ENCODE measurements at regions not wholly inside any gene's neighbourhood (a gene's known extent, or its start where the extent isn't known, plus 50 kb on each side); places are given as distances from the start of the nearest gene placed in this dataset.

DNA sequence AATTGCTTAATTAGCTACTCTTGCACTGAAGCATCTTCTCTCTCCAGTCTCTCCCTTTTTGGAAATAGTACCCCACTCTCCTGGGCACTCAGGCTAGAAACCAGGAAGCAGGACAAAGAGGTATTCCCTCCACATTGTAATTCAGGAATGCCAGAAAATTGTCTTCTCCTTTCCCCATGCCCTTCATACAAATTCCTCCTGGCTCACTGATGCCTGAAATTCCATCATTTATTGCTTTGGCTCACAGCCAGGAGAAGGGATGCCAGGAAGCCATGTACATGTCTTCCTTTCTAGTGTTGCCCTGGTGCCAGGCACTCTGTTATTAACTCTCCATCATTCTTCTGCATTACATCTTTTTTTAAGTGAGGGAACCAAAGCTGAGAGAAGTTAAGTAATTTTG is 716.5 kb upstream of the C9orf72 start:
- Histone ChIP-seq H3F3A (ENCODE audit: insufficient read depth, low read length) (no peaks in the 10 kb centered on the region), H3K79me2 (ENCODE audit: insufficient read depth, low read length) (no peaks in the 10 kb centered on the region), H4K20me1 (ENCODE audit: insufficient read depth, low read length) (no peaks in the 10 kb centered on the region), H3K36me3 (ENCODE audit: insufficient read depth, low read length) (no peaks in the 10 kb centered on the region), H3K9ac (ENCODE audit: low read length) (no peak overlapping the region), H3K27ac (ENCODE audit: low read depth, low read length, poor library complexity, severe bottlenecking) (no peak overlapping the region), H3K4me1 (ENCODE audit: insufficient read depth, low read length, severe bottlenecking) (no peaks in the 10 kb centered on the region), H2AFZ (ENCODE audit: low read length) (no peak overlapping the region), H3K27me3 (ENCODE audit: insufficient read depth, low read length) (no peaks in the 10 kb centered on the region), H3K9me3 (ENCODE audit: low read length) (no peaks in the 10 kb centered on the region), H3K4me3 (ENCODE audit: low read depth, low read length, poor library complexity, severe bottlenecking) (no peak overlapping the region), H3K4me2 (ENCODE audit: low read length) (no peak overlapping the region), H3K9me2 (ENCODE audit: low read depth, low read length) (no peaks in the 10 kb centered on the region)
- TF ChIP-seq EZH2 (IDR thresholded peaks at IDR 0.05; ENCODE audit: borderline replicate concordance, low read length) = no peak
- TF ChIP-seq, protein P1, sequence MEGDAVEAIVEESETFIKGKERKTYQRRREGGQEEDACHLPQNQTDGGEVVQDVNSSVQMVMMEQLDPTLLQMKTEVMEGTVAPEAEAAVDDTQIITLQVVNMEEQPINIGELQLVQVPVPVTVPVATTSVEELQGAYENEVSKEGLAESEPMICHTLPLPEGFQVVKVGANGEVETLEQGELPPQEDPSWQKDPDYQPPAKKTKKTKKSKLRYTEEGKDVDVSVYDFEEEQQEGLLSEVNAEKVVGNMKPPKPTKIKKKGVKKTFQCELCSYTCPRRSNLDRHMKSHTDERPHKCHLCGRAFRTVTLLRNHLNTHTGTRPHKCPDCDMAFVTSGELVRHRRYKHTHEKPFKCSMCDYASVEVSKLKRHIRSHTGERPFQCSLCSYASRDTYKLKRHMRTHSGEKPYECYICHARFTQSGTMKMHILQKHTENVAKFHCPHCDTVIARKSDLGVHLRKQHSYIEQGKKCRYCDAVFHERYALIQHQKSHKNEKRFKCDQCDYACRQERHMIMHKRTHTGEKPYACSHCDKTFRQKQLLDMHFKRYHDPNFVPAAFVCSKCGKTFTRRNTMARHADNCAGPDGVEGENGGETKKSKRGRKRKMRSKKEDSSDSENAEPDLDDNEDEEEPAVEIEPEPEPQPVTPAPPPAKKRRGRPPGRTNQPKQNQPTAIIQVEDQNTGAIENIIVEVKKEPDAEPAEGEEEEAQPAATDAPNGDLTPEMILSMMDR (IDR thresholded peaks at IDR 0.05; ENCODE audit: low read length) = no peak

DNA sequence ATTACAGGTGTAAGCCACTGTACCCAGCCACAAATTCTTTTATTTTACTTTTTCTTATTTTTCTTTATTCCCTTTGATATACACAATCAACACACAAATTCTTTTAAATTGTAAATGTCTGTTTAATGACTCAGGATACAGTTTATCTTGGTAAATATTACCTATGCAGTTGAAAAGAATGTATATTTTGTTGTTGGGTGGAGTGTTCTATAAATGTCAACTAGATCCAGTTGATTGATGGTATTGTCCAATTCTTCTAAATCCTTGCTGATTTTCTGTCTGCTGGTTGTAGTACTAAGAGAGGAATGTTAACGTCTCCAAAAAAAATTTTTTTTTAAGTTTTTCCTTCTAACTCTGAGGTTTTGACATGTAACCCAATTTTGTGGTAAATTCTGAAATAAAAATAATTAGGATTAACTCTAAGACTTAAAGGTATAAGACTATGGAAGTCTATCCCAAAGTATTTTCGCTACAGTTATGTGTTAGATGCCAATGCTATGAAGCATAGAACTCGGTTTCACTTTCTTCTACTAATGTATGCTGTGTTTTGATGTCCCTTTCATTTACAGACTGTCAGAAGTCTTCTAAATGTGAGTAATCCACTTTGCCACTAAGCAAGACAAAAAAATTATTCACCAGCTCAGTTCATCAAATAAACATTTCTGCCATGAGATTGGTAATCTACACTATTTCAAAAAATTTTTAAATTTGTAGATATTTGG is 720.2 kb upstream of the C9orf72 start:
- no peaks in the 10 kb centered on the region for H3F3A ChIP-seq (ENCODE audit: insufficient read depth, low read length)
- no peaks in the 10 kb centered on the region for H3K79me2 ChIP-seq (ENCODE audit: insufficient read depth, low read length)
- H3K27ac ChIP-seq (ENCODE audit: low read depth, low read length, poor library complexity, severe bottlenecking) = no peak overlapping the region
- no peaks in the 10 kb centered on the region for H4K20me1 ChIP-seq (ENCODE audit: insufficient read depth, low read length)
- H3K4me3 ChIP-seq (ENCODE audit: low read depth, low read length, poor library complexity, severe bottlenecking) = no peak overlapping the region
- no peaks in the 10 kb centered on the region for H3K4me1 ChIP-seq (ENCODE audit: insufficient read depth, low read length, severe bottlenecking)
- H2AFZ ChIP-seq (ENCODE audit: low read length) = no peak overlapping the region
- H3K9me2 ChIP-seq (ENCODE audit: low read depth, low read length) = no peaks in the 10 kb centered on the region
- TF ChIP-seq, protein P1 (IDR thresholded peaks at IDR 0.05; ENCODE audit: low read length) = no peak
- TF ChIP-seq EZH2 (IDR thresholded peaks at IDR 0.05; ENCODE audit: borderline replicate concordance, low read length) = no peak
- H3K9me3 ChIP-seq (ENCODE audit: low read length) = no peaks in the 10 kb centered on the region
- no peak overlapping the region for H3K9ac ChIP-seq (ENCODE audit: low read length)
- no peaks in the 10 kb centered on the region for H3K36me3 ChIP-seq (ENCODE audit: insufficient read depth, low read length)
- H3K27me3 ChIP-seq (ENCODE audit: insufficient read depth, low read length) = no peaks in the 10 kb centered on the region
- no peak overlapping the region for H3K4me2 ChIP-seq (ENCODE audit: low read length)

DNA sequence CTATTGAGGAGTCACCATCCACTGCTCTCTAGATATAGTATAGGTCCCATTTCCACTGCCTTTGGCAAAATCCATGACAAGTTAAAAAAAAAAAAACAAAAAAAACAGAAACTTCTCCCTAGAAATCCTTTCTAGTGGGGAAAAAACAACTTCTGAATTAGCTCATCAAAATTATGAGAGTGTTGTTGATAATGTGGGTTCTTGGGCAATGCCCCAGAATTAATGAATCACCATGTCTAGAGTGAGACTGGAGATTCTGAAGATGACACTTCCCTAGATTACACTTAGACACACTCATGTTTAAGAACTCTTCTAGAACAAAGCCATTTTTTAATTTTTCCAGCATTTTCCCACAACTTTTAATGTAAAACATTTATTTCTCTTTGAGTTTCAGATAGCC is 728.0 kb upstream of the C9orf72 start:
- Histone ChIP-seq H2AFZ (ENCODE audit: low read length) (no peak overlapping the region), H3F3A (ENCODE audit: insufficient read depth, low read length) (no peaks in the 10 kb centered on the region), H3K27ac (ENCODE audit: low read depth, low read length, poor library complexity, severe bottlenecking) (no peak overlapping the region), H3K4me2 (ENCODE audit: low read length) (no peak overlapping the region), H3K4me1 (ENCODE audit: insufficient read depth, low read length, severe bottlenecking) (no peaks in the 10 kb centered on the region), H3K9ac (ENCODE audit: low read length) (no peak overlapping the region), H3K4me3 (ENCODE audit: low read depth, low read length, poor library complexity, severe bottlenecking) (no peak overlapping the region), H3K79me2 (ENCODE audit: insufficient read depth, low read length) (no peaks in the 10 kb centered on the region), H3K27me3 (ENCODE audit: insufficient read depth, low read length) (no peaks in the 10 kb centered on the region), H3K9me2 (ENCODE audit: low read depth, low read length) (no peaks in the 10 kb centered on the region), H4K20me1 (ENCODE audit: insufficient read depth, low read length) (no peaks in the 10 kb centered on the region), H3K9me3 (ENCODE audit: low read length) (no peaks in the 10 kb centered on the region), H3K36me3 (ENCODE audit: insufficient read depth, low read length) (no peaks in the 10 kb centered on the region)
- TF ChIP-seq, protein P1 (IDR thresholded peaks at IDR 0.05; ENCODE audit: low read length) = no peak
- TF ChIP-seq EZH2 (IDR thresholded peaks at IDR 0.05; ENCODE audit: borderline replicate concordance, low read length) = no peak
